ENCODE measurements at regions not wholly inside any gene's neighbourhood (a gene's known extent, or its start where the extent isn't known, plus 50 kb on each side); places are given as distances from the start of the nearest gene placed in this dataset.
A peak's percentile ranks its signal among the peaks of the same experiment; 100 is the strongest.

- Histone ChIP-seq H4K20me1 (ENCODE audit: insufficient read depth) (no peaks in the 10 kb centered on the region), H3K9me3 (ENCODE audit: control insufficient read depth in 1 of 2, insufficient read depth in 1 of 2, low read depth in 1 of 2, low read length in 2 of 2) (no peaks in the 10 kb centered on the region), H3K4me2 (ENCODE audit: low read length) (peak overlapping the region; percentile 81), H3K9me2 (ENCODE audit: insufficient read depth) (no peaks in the 10 kb centered on the region), H3K27me3 (ENCODE audit: insufficient read depth, low read length) (no peaks in the 10 kb centered on the region), H3K36me3 (ENCODE audit: control insufficient read depth in 1 of 2, insufficient read depth in 2 of 2, low read length in 2 of 2) (no peaks in the 10 kb centered on the region), H3K4me1 (ENCODE audit: control insufficient read depth in 1 of 2, insufficient read depth in 2 of 2, low read length in 2 of 2) (peaks cover 90 to 100% of the 10 kb centered on the region in 2 experiments), H3K4me3 (replicated peaks in 1 of 2; ENCODE audit: low read depth in 1 of 2, low read length in 2 of 2) (peak overlapping the region in 1 of 2 experiments; percentile 28; a peak in 1 of 4 replicates), H2AFZ (ENCODE audit: low read depth, low read length, poor library complexity, severe bottlenecking) (no peak overlapping the region), H3K79me2 (ENCODE audit: insufficient read depth, low read length) (peaks cover 16% of the 10 kb centered on the region), H3K27ac (ENCODE audit: low read depth, low read length) (peak overlapping the region; percentile 91), H3K9ac (ENCODE audit: low read length) (peak overlapping the region; percentile 72)
- CTCF ChIA-PET = interaction anchor here (0.8 kb wide), 1 partner anchor 108 kb away, joined by 4 read pairs; no protein-coding TSS in a partner anchor
- POLR2A ChIA-PET = interaction anchor here (0.7 to 1.9 kb wide), 9 partner anchors 31 to 190 kb away, joined by 3 to 11 read pairs (median 3); no protein-coding TSS in a partner anchor
- peak; percentile 77 for ATAC-seq
- DNase-seq (ENCODE audit: low read depth, low spot score) = peak; percentile 96
- BruUV-seq (replicated peaks) = no TSS peak
- intact Hi-C loops (cut with micrococcal nuclease) = loop anchor here (2.0 to 10.0 kb wide), 6 partner anchors 61 to 382 kb away; partner anchors contain the start of gene SLC38A1
- RAD21 ChIA-PET (ENCODE audit: low non-redundant PET in 1 of 2, low total read pairs in 2 of 2, uncharacterized antibody in 2 of 2, unreplicated experiment in 2 of 2) = interaction anchor here in 1 of 2 experiments (1.0 kb wide), 1 partner anchor 122 kb away, joined by 8 read pairs; no protein-coding TSS in a partner anchor
- TF ChIP-seq MAX (IDR thresholded peaks at IDR 0.05) (peak; percentile 16; the same call in 1 of the 2 replicates), CEBPB (IDR thresholded peaks at IDR 0.05; ENCODE audit: low read depth) (peak; percentile 93), POLR2A (IDR thresholded peaks at IDR 0.05; ENCODE audit: borderline replicate concordance, extremely low read depth, insufficient read depth, insufficient read length) (no peak), ATF3 (IDR thresholded peaks at IDR 0.05) (no peak), RAD21 (IDR thresholded peaks at IDR 0.05; ENCODE audit: low read depth) (peak; percentile 42), SIN3A (IDR thresholded peaks at IDR 0.05; ENCODE audit: low read depth) (peak; percentile 75), EZH2 (IDR thresholded peaks at IDR 0.05) (no peak), EGR1 (IDR thresholded peaks at IDR 0.05; ENCODE audit: low read depth) (no peak), CTCF (IDR thresholded peaks at IDR 0.05 in 2 of 3, conservative IDR thresholded peaks at IDR 0.05 in 1 of 3; ENCODE audit: borderline replicate concordance in 1 of 3, insufficient read depth in 1 of 3, low read depth in 2 of 3, low read length in 2 of 3) (no peak), ZFX (IDR thresholded peaks at IDR 0.05) (no peak), REST (IDR thresholded peaks at IDR 0.05; ENCODE audit: low read depth) (no peak), EZH2phosphoT487 (IDR thresholded peaks at IDR 0.05; ENCODE audit: borderline replicate concordance) (no peak), YY1 (IDR thresholded peaks at IDR 0.05; ENCODE audit: extremely low read depth, insufficient replicate concordance, low read depth, low read length) (peak; percentile 50), ELF1 (IDR thresholded peaks at IDR 0.05; ENCODE audit: borderline replicate concordance, low read depth) (peak; percentile 66; the same call in 1 of the 2 replicates), FOSL1 (IDR thresholded peaks at IDR 0.05; ENCODE audit: low read depth) (peak; percentile 89), SP1 (IDR thresholded peaks at IDR 0.05; ENCODE audit: low read depth) (peak; percentile 96), TCF7L2 (IDR thresholded peaks at IDR 0.05; ENCODE audit: borderline replicate concordance, extremely low read depth, insufficient read depth, insufficient read length) (peak; percentile 95), SRF (IDR thresholded peaks at IDR 0.05; ENCODE audit: low read depth) (peak; percentile 95), POLR2AphosphoS5 (IDR thresholded peaks at IDR 0.05; ENCODE audit: low read depth, low read length) (peak; percentile 60), CBX3 (IDR thresholded peaks at IDR 0.05; ENCODE audit: low read depth) (peak; percentile 40; the same call in 1 of the 2 replicates)
These were observed 180.7 kb upstream of the SLC38A2 start for GRCh38 chr12:46553266-46553665.

Data from HCT116 (cell line).